Liver (tissue), 8 donors: ENCODE measurements at regions not wholly inside any gene's neighbourhood (a gene's known extent, or its start where the extent isn't known, plus 50 kb on each side); places are given as distances from the start of the nearest gene placed in this dataset.

Source experiments
- DNase-seq: peaks from one replicate; pipeline ENCODE4 v3.0.0-alpha.2; 2017; ENCODE audit warnings: low spot score
- H3K27ac ChIP-seq, 2 donors: one replicate each; pipeline ENCODE4 v1.7.0; 2013; ENCODE audit warnings: inconsistent platforms in 2 of 2, low read length in 2 of 2, control low read depth in 1 of 2, low read depth in 1 of 2, mild to moderate bottlenecking in 1 of 2
- H3K27me3 ChIP-seq, 4 donors: one replicate each; pipeline versions ENCODE4 v1.6.1 to v1.7.0; 2013; ENCODE audit warnings: low read length in 3 of 4, inconsistent platforms in 1 of 4, mild to moderate bottlenecking in 1 of 4, moderate library complexity in 1 of 4; ENCODE audit not compliant: control insufficient read depth in 4 of 4, insufficient read depth in 4 of 4
- H3K36me3 ChIP-seq, 4 donors: one replicate each; pipeline versions ENCODE4 v1.6.1 to v1.7.0; 2013; ENCODE audit warnings: low read length in 3 of 4, mild to moderate bottlenecking in 3 of 4, low read depth in 1 of 4, moderate library complexity in 1 of 4; ENCODE audit not compliant: control insufficient read depth in 4 of 4, insufficient read depth in 3 of 4
- H3K4me1 ChIP-seq, 4 donors: one replicate each; pipeline versions ENCODE4 v1.6.1 to v1.7.0; 2013; ENCODE audit warnings: low read length in 3 of 4, mild to moderate bottlenecking in 3 of 4, moderate library complexity in 1 of 4; ENCODE audit not compliant: control insufficient read depth in 4 of 4, insufficient read depth in 4 of 4
- H3K4me3 ChIP-seq, 3 donors: one replicate each; pipeline versions ENCODE4 v1.6.1 to v1.7.0; 2013; ENCODE audit warnings: low read length in 3 of 3, control low read depth in 1 of 3, low read depth in 1 of 3, mild to moderate bottlenecking in 1 of 3
- H3K9ac ChIP-seq, 2 donors: one replicate each; pipeline ENCODE4 v1.7.0; 2013; ENCODE audit warnings: low read length in 2 of 2, mild to moderate bottlenecking in 2 of 2, moderate library complexity in 2 of 2, control low read depth in 1 of 2, low read depth in 1 of 2
- H3K9me3 ChIP-seq, 4 donors: one replicate each; pipeline versions ENCODE4 v1.6.1 to v1.7.0; 2013; ENCODE audit warnings: low read length in 3 of 4; ENCODE audit not compliant: control insufficient read depth in 4 of 4
- ATF3 ChIP-seq: IDR thresholded peaks from 2 replicates; pipeline ENCODE4 v1.6.1; 2016; ENCODE audit warnings: antibody characterized with exemption
- CTCF ChIP-seq: fragments of 150-350 bp; IDR thresholded peaks from 2 replicates; pipeline ENCODE4 v1.5.1; 2017; ENCODE audit warnings: improper control_type of control experiment, low read depth, low read length; ENCODE audit not compliant: missing input control
- EGR1 ChIP-seq, 2 donors: IDR thresholded peaks; 2 replicates each; pipeline ENCODE4 v1.6.1; 2016 to 2018; ENCODE audit warnings: antibody characterized with exemption in 2 of 2, low read depth in 2 of 2
- FOXA1 ChIP-seq: IDR thresholded peaks from 2 replicates; pipeline ENCODE4 v1.6.1; 2016; ENCODE audit warnings: antibody characterized with exemption
- FOXA2 ChIP-seq: IDR thresholded peaks from 2 replicates; pipeline ENCODE4 v1.6.1; 2016; ENCODE audit warnings: antibody characterized with exemption
- GABPA ChIP-seq, 2 donors: IDR thresholded peaks in 1 of 2; conservative IDR thresholded peaks in 1 of 2; 2 replicates each; pipeline ENCODE4 v1.6.1; 2016; ENCODE audit warnings: antibody characterized with exemption in 2 of 2, mild to moderate bottlenecking in 1 of 2, moderate library complexity in 1 of 2
- HNF4A ChIP-seq, 2 donors: conservative IDR thresholded peaks; 2 replicates each; pipeline ENCODE4 v1.6.1; 2016; ENCODE audit warnings: antibody characterized with exemption in 2 of 2, mild to moderate bottlenecking in 2 of 2
- HNF4G ChIP-seq: IDR thresholded peaks from 2 replicates; pipeline ENCODE4 v1.6.1; 2016; ENCODE audit warnings: antibody characterized with exemption
- JUND ChIP-seq, 2 donors: IDR thresholded peaks; 2 replicates each; pipeline ENCODE4 v1.6.1; 2016; ENCODE audit warnings: antibody characterized with exemption in 2 of 2
- MAX ChIP-seq: IDR thresholded peaks from 2 replicates; pipeline ENCODE4 v1.6.1; 2016; ENCODE audit warnings: antibody characterized with exemption
- NR2F2 ChIP-seq: IDR thresholded peaks from 2 replicates; pipeline ENCODE4 v1.6.1; 2016; ENCODE audit warnings: antibody characterized with exemption
- RAD21 ChIP-seq, 2 donors: IDR thresholded peaks; 2 replicates each; pipeline ENCODE4 v1.6.1; 2016; ENCODE audit warnings: antibody characterized with exemption in 2 of 2, mild to moderate bottlenecking in 2 of 2
- REST ChIP-seq: IDR thresholded peaks from 2 replicates; pipeline ENCODE4 v1.6.1; 2016; ENCODE audit warnings: antibody characterized with exemption, mild to moderate bottlenecking
- RXRA ChIP-seq, 2 donors: IDR thresholded peaks; 2 replicates each; pipeline ENCODE4 v1.6.1; 2017 to 2018; ENCODE audit warnings: antibody characterized with exemption in 2 of 2, mild to moderate bottlenecking in 1 of 2
- SP1 ChIP-seq: IDR thresholded peaks from 2 replicates; pipeline ENCODE4 v1.6.1; 2018; ENCODE audit warnings: antibody characterized with exemption, mild to moderate bottlenecking
- TAF1 ChIP-seq: conservative IDR thresholded peaks from 2 replicates; pipeline ENCODE4 v1.6.1; 2016; ENCODE audit warnings: antibody characterized with exemption, mild to moderate bottlenecking
- YY1 ChIP-seq: IDR thresholded peaks from 2 replicates; pipeline ENCODE4 v1.6.1; 2016; ENCODE audit warnings: antibody characterized with exemption, mild to moderate bottlenecking
- ZBTB33 ChIP-seq: IDR thresholded peaks from 2 replicates; pipeline ENCODE4 v1.6.1; 2016; ENCODE audit warnings: antibody characterized with exemption
- WGBS: extraction: QIAGEN DNeasy Blood & Tissue Kit; methylation state at CpG from one replicate; pipeline ENCODE4 v1.1.7; 2013; 5-methylcytosine and 5-hydroxymethylcytosine counted together
- donor health status: healthy.
- donor health status: healthy.
- donor health status: healthy.
- donor health status: healthy.
- donor health status: healthy.

GRCh38 chr15:92747047-92747446 is 91.5 kb upstream of the FAM174B start:
- no peak for DNase-seq
- no peaks in the 10 kb centered on the region for H3K9me3 ChIP-seq
- no peak overlapping the region for H3K27ac ChIP-seq
- TF ChIP-seq NR2F2 (no peak), YY1 (no peak), ZBTB33 (no peak), REST (no peak), MAX (no peak), HNF4G (no peak), GABPA (IDR thresholded peaks at IDR 0.05 in 1 of 2, conservative IDR thresholded peaks at IDR 0.05 in 1 of 2) (no peak), EGR1 (IDR thresholded peaks at IDR 0.05; ENCODE audit: low read depth in 2 of 2) (no peak), TAF1 (no peak), CTCF (no peak), RXRA (IDR thresholded peaks at IDR 0.05) (no peak), RAD21 (IDR thresholded peaks at IDR 0.05) (no peak), SP1 (no peak), HNF4A (conservative IDR thresholded peaks at IDR 0.05) (no peak), JUND (IDR thresholded peaks at IDR 0.05) (no peak), FOXA1 (no peak), ATF3 (no peak), FOXA2 (no peak)
- H3K9ac ChIP-seq: no peak overlapping the region
- H3K36me3 ChIP-seq: no peaks in the 10 kb centered on the region
- H3K4me1 ChIP-seq: no peaks in the 10 kb centered on the region
- H3K27me3 ChIP-seq: no peaks in the 10 kb centered on the region
- 93% methylated on average over 3 of the region's 3 CpGs for WGBS
- no peak overlapping the region for H3K4me3 ChIP-seq

GRCh38 chr15:92749216-92749615 is 93.6 kb upstream of the FAM174B start:
- WGBS: 90% methylated on average over 4 of the region's 4 CpGs
- H3K4me3 ChIP-seq: no peak overlapping the region
- no peaks in the 10 kb centered on the region for H3K27me3 ChIP-seq
- no peaks in the 10 kb centered on the region for H3K4me1 ChIP-seq
- H3K9me3 ChIP-seq: no peaks in the 10 kb centered on the region
- H3K36me3 ChIP-seq: no peaks in the 10 kb centered on the region
- DNase-seq: no peak
- no peak overlapping the region for H3K9ac ChIP-seq
- TF ChIP-seq GABPA (IDR thresholded peaks at IDR 0.05 in 1 of 2, conservative IDR thresholded peaks at IDR 0.05 in 1 of 2) (no peak), HNF4G (no peak)
- H3K27ac ChIP-seq: no peak overlapping the region
